ENCODE measurements at regions not wholly inside any gene's neighbourhood (a gene's known extent, or its start where the extent isn't known, plus 50 kb on each side); places are given as distances from the start of the nearest gene placed in this dataset.

- TF ChIP-seq REST (IDR thresholded peaks at IDR 0.05; ENCODE audit: low read depth, low read length), result no peak
These were observed 150.1 kb upstream of the SLC27A6 start (continued) for GRCh38 chr5:128815201-128815600.

- no peaks in the 10 kb centered on the region for H3K27me3 ChIP-seq (ENCODE audit: insufficient read depth)
- TF ChIP-seq CTCF (IDR thresholded peaks at IDR 0.05) (no peak), USF2 (IDR thresholded peaks at IDR 0.05; ENCODE audit: borderline replicate concordance, low read depth, low read length) (no peak), JUND (IDR thresholded peaks at IDR 0.05) (no peak), PBX3 (IDR thresholded peaks at IDR 0.05) (no peak), YY1 (IDR thresholded peaks at IDR 0.05; ENCODE audit: low read depth) (no peak), POLR2AphosphoS5 (IDR thresholded peaks at IDR 0.05; ENCODE audit: low read depth, low read length) (no peak), MEF2A (IDR thresholded peaks at IDR 0.05; ENCODE audit: borderline replicate concordance, low read depth) (no peak), RFX5 (IDR thresholded peaks at IDR 0.05; ENCODE audit: low read length) (no peak), CHD2 (IDR thresholded peaks at IDR 0.05; ENCODE audit: low read length, partially characterized antibody) (no peak), SIN3A (IDR thresholded peaks at IDR 0.05; ENCODE audit: borderline replicate concordance, low read depth, low read length) (no peak), MXI1 (IDR thresholded peaks at IDR 0.05; ENCODE audit: low read depth, low read length) (no peak), RAD21 (IDR thresholded peaks at IDR 0.05; ENCODE audit: low read length) (no peak), FOXJ3 (CRISPR knock-in tag; IDR thresholded peaks at IDR 0.05) (no peak), TAF1 (IDR thresholded peaks at IDR 0.05; ENCODE audit: borderline replicate concordance, low read depth, low read length) (no peak), ZBTB33 (IDR thresholded peaks at IDR 0.05; ENCODE audit: borderline replicate concordance, low read depth) (no peak), RXRA (IDR thresholded peaks at IDR 0.05; ENCODE audit: borderline replicate concordance, low read depth) (no peak), NFIC (IDR thresholded peaks at IDR 0.05; ENCODE audit: borderline replicate concordance) (no peak), GABPA (IDR thresholded peaks at IDR 0.05; ENCODE audit: low read depth) (no peak), EP300 (IDR thresholded peaks at IDR 0.05; ENCODE audit: borderline replicate concordance in 1 of 2, low read depth in 1 of 2, low read length in 1 of 2) (no peak)
- no peaks in the 10 kb centered on the region for H4K20me1 ChIP-seq (ENCODE audit: insufficient read depth)
- POLR2A ChIA-PET, result no interaction called here
- H3F3A ChIP-seq (replicated peaks; ENCODE audit: insufficient read depth), result no peaks in the 10 kb centered on the region
- H3K79me2 ChIP-seq (ENCODE audit: insufficient read depth), result no peaks in the 10 kb centered on the region
- WGBS (ENCODE audit: low lambda C conversion rate), result 3% methylated on average over 1 of the region's 1 CpG
- no peak overlapping the region for H3K4me2 ChIP-seq
- no peak overlapping the region for H3K27ac ChIP-seq (ENCODE audit: low read depth in 2 of 2, low read length in 1 of 2)
- H3K9me3 ChIP-seq, result no peaks in the 10 kb centered on the region
- H3K36me3 ChIP-seq (replicated peaks in 1 of 2; ENCODE audit: control insufficient read depth in 1 of 2, insufficient read depth in 2 of 2, low read length in 1 of 2), result no peaks in the 10 kb centered on the region
- no peaks in the 10 kb centered on the region for H3K4me1 ChIP-seq (ENCODE audit: control insufficient read depth in 1 of 2, insufficient read depth in 2 of 2, low read depth in 1 of 2, low read length in 1 of 2)
- no peaks in the 10 kb centered on the region for H3K9me2 ChIP-seq
- no peak overlapping the region for H3K9ac ChIP-seq
- CTCF ChIA-PET, result no interaction called here
- DNase-seq, result no peak
- H2AFZ ChIP-seq (ENCODE audit: low read depth), result no peak overlapping the region
- no peak overlapping the region for H3K4me3 ChIP-seq (ENCODE audit: low read depth in 2 of 2, low read length in 1 of 2)
These were observed 139.5 kb upstream of the SLC27A6 start for GRCh38 chr5:128825826-128826225.
